ENCODE measurements at regions not wholly inside any gene's neighbourhood (a gene's known extent, or its start where the extent isn't known, plus 50 kb on each side); places are given as distances from the start of the nearest gene placed in this dataset.

GRCh38 chr4:151600432-151600831, 160.4 kb downstream of the GATB start:
- no peak overlapping the region for H3K9ac ChIP-seq (ENCODE audit: low read length)
- no peaks in the 10 kb centered on the region for H3K9me3 ChIP-seq (ENCODE audit: insufficient read depth, low read length)
- no peak overlapping the region for H3K4me2 ChIP-seq (ENCODE audit: low read depth, low read length, poor library complexity, severe bottlenecking)
- no peak for TF ChIP-seq EZH2phosphoT487 (conservative IDR thresholded peaks at IDR 0.05; ENCODE audit: low read length)
- no peak for TF ChIP-seq CTCF (IDR thresholded peaks at IDR 0.05; ENCODE audit: insufficient read depth, low read length, poor library complexity, severe bottlenecking)
- no peaks in the 10 kb centered on the region for H3K79me2 ChIP-seq (ENCODE audit: insufficient read depth, low read length)
- H3K4me3 ChIP-seq (ENCODE audit: insufficient read depth, low read length, poor library complexity, severe bottlenecking), result no peak overlapping the region
- no peaks in the 10 kb centered on the region for H3F3A ChIP-seq (ENCODE audit: insufficient read depth)
- H4K20me1 ChIP-seq (ENCODE audit: low read depth, low read length), result no peaks in the 10 kb centered on the region
- H3K27me3 ChIP-seq (ENCODE audit: low read length), result no peaks in the 10 kb centered on the region
- H3K36me3 ChIP-seq (ENCODE audit: low read length), result no peaks in the 10 kb centered on the region
- H2AFZ ChIP-seq (ENCODE audit: low read depth, low read length, severe bottlenecking), result no peak overlapping the region
- H3K9me2 ChIP-seq (replicated peaks; ENCODE audit: insufficient read depth, low read length), result no peaks in the 10 kb centered on the region
- no peak overlapping the region for H3K27ac ChIP-seq (ENCODE audit: low read depth, low read length)

- Histone ChIP-seq H4K20me1 (ENCODE audit: low read depth, low read length) (no peaks in the 10 kb centered on the region), H3K9me2 (replicated peaks; ENCODE audit: insufficient read depth, low read length) (no peaks in the 10 kb centered on the region), H3K9ac (ENCODE audit: low read length) (no peak overlapping the region), H3K27ac (ENCODE audit: low read depth, low read length) (no peak overlapping the region), H3K27me3 (ENCODE audit: low read length) (no peaks in the 10 kb centered on the region), H3F3A (ENCODE audit: insufficient read depth) (no peaks in the 10 kb centered on the region), H2AFZ (ENCODE audit: low read depth, low read length, severe bottlenecking) (no peak overlapping the region), H3K79me2 (ENCODE audit: insufficient read depth, low read length) (no peaks in the 10 kb centered on the region), H3K36me3 (ENCODE audit: low read length) (no peaks in the 10 kb centered on the region), H3K4me2 (ENCODE audit: low read depth, low read length, poor library complexity, severe bottlenecking) (no peak overlapping the region), H3K4me3 (ENCODE audit: insufficient read depth, low read length, poor library complexity, severe bottlenecking) (no peak overlapping the region), H3K9me3 (ENCODE audit: insufficient read depth, low read length) (no peaks in the 10 kb centered on the region)
- no peak for TF ChIP-seq EZH2phosphoT487 (conservative IDR thresholded peaks at IDR 0.05; ENCODE audit: low read length)
Observed at GRCh38 chr4:151603377-151603776, 157.4 kb downstream of the GATB start.

DNA sequence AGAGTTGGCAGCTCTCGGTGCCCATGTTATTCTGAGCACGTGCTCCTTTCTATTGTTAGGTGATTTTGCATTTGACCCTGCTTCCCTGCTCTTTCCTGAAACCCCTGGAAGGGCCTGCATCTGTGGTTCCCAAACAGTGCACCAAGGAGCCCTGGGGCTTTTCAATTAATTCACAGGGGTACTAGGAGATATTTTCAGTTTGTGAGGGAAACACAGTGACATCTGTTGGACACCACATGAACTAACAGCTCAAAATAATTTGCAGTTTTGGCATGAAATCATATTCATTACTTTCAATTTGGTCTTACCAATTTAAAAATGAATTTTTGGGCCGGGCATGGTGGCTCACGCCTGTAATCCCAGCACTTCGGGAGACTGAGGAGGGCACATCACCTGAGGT, 156.6 kb downstream of the GATB start:
- H3K27ac ChIP-seq (ENCODE audit: low read depth, low read length), result no peak overlapping the region
- no peaks in the 10 kb centered on the region for H4K20me1 ChIP-seq (ENCODE audit: low read depth, low read length)
- H2AFZ ChIP-seq (ENCODE audit: low read depth, low read length, severe bottlenecking), result peak overlapping the region; percentile 36
- no peaks in the 10 kb centered on the region for H3K9me2 ChIP-seq (replicated peaks; ENCODE audit: insufficient read depth, low read length)
- no peaks in the 10 kb centered on the region for H3F3A ChIP-seq (ENCODE audit: insufficient read depth)
- H3K36me3 ChIP-seq (ENCODE audit: low read length), result no peaks in the 10 kb centered on the region
- no peak overlapping the region for H3K4me2 ChIP-seq (ENCODE audit: low read depth, low read length, poor library complexity, severe bottlenecking)
- no peaks in the 10 kb centered on the region for H3K79me2 ChIP-seq (ENCODE audit: insufficient read depth, low read length)
- TF ChIP-seq EZH2phosphoT487 (conservative IDR thresholded peaks at IDR 0.05; ENCODE audit: low read length), result no peak
- TF ChIP-seq CTCF (IDR thresholded peaks at IDR 0.05; ENCODE audit: insufficient read depth, low read length, poor library complexity, severe bottlenecking), result peak; percentile 24
- H3K9me3 ChIP-seq (ENCODE audit: insufficient read depth, low read length), result no peaks in the 10 kb centered on the region
- no peak overlapping the region for H3K4me3 ChIP-seq (ENCODE audit: insufficient read depth, low read length, poor library complexity, severe bottlenecking)
- no peaks in the 10 kb centered on the region for H3K27me3 ChIP-seq (ENCODE audit: low read length)
- no peak overlapping the region for H3K9ac ChIP-seq (ENCODE audit: low read length)

GRCh38 chr4:151605215-151605614, 155.6 kb downstream of the GATB start:
- H3F3A ChIP-seq (ENCODE audit: insufficient read depth), result no peaks in the 10 kb centered on the region
- no peak overlapping the region for H3K4me2 ChIP-seq (ENCODE audit: low read depth, low read length, poor library complexity, severe bottlenecking)
- TF ChIP-seq EZH2phosphoT487 (conservative IDR thresholded peaks at IDR 0.05; ENCODE audit: low read length), result no peak
- H3K4me3 ChIP-seq (ENCODE audit: insufficient read depth, low read length, poor library complexity, severe bottlenecking), result no peak overlapping the region
- H4K20me1 ChIP-seq (ENCODE audit: low read depth, low read length), result no peaks in the 10 kb centered on the region
- H3K79me2 ChIP-seq (ENCODE audit: insufficient read depth, low read length), result no peaks in the 10 kb centered on the region
- H3K27me3 ChIP-seq (ENCODE audit: low read length), result no peaks in the 10 kb centered on the region
- H3K9me2 ChIP-seq (replicated peaks; ENCODE audit: insufficient read depth, low read length), result no peaks in the 10 kb centered on the region
- H3K36me3 ChIP-seq (ENCODE audit: low read length), result no peaks in the 10 kb centered on the region
- H3K27ac ChIP-seq (ENCODE audit: low read depth, low read length), result no peak overlapping the region
- no peaks in the 10 kb centered on the region for H3K9me3 ChIP-seq (ENCODE audit: insufficient read depth, low read length)
- no peak overlapping the region for H2AFZ ChIP-seq (ENCODE audit: low read depth, low read length, severe bottlenecking)
- H3K9ac ChIP-seq (ENCODE audit: low read length), result no peak overlapping the region

All from SU-DHL-6 (cell line).